Mucosa of rectum (tissue), 2 donors: ENCODE measurements at regions not wholly inside any gene's neighbourhood (a gene's known extent, or its start where the extent isn't known, plus 50 kb on each side); places are given as distances from the start of the nearest gene placed in this dataset.

Experiments
- H3K27ac ChIP-seq, 2 donors: one replicate each; pipeline ENCODE4 v1.7.0; 2013; ENCODE audit warnings: inconsistent platforms in 2 of 2, low read depth in 2 of 2, low read length in 2 of 2
- H3K27me3 ChIP-seq, 2 donors: one replicate each; pipeline ENCODE4 v1.7.0; 2013; ENCODE audit warnings: low read length in 2 of 2; ENCODE audit not compliant: control insufficient read depth in 2 of 2, insufficient read depth in 2 of 2
- H3K36me3 ChIP-seq, 2 donors: one replicate each; pipeline ENCODE4 v1.7.0; 2013; ENCODE audit warnings: low read length in 2 of 2; ENCODE audit not compliant: control insufficient read depth in 2 of 2, insufficient read depth in 2 of 2
- H3K4me1 ChIP-seq, 2 donors: one replicate each; pipeline ENCODE4 v1.7.0; 2013; ENCODE audit warnings: low read length in 2 of 2, mild to moderate bottlenecking in 1 of 2; ENCODE audit not compliant: control insufficient read depth in 2 of 2, insufficient read depth in 2 of 2
- H3K4me3 ChIP-seq, 2 donors: one replicate each; pipeline ENCODE4 v1.7.0; 2013; ENCODE audit warnings: low read length in 2 of 2
- H3K9ac ChIP-seq, 2 donors: one replicate each; pipeline ENCODE4 v1.7.0; 2013; ENCODE audit warnings: low read length in 2 of 2, low read depth in 1 of 2, mild to moderate bottlenecking in 1 of 2
- H3K9me3 ChIP-seq, 2 donors: one replicate each; pipeline ENCODE4 v1.7.0; 2013; ENCODE audit warnings: low read length in 2 of 2; ENCODE audit not compliant: control insufficient read depth in 2 of 2
- donor health status: healthy.
- donor health status: Normal muscosa, but diverticular disease.

GRCh38 chr4:137674066-137674465 lies 141.8 kb upstream of the PCDH18 start:
- Histone ChIP-seq H3K9me3 (no peaks in the 10 kb centered on the region), H3K36me3 (no peaks in the 10 kb centered on the region), H3K27me3 (no peaks in the 10 kb centered on the region), H3K4me1 (no peaks in the 10 kb centered on the region), H3K4me3 (no peak overlapping the region), H3K9ac (no peak overlapping the region), H3K27ac (no peak overlapping the region)

- Histone ChIP-seq H3K27ac (no peak overlapping the region), H3K9ac (no peak overlapping the region), H3K9me3 (no peaks in the 10 kb centered on the region), H3K4me3 (no peak overlapping the region), H3K36me3 (no peaks in the 10 kb centered on the region), H3K27me3 (no peaks in the 10 kb centered on the region), H3K4me1 (no peaks in the 10 kb centered on the region)
Observed at GRCh38 chr4:137668885-137669545, 136.7 kb upstream of the PCDH18 start.

GRCh38 chr4:137664416-137664815 lies 132.1 kb upstream of the PCDH18 start:
- Histone ChIP-seq H3K4me3 (no peak overlapping the region), H3K36me3 (no peaks in the 10 kb centered on the region), H3K9me3 (no peaks in the 10 kb centered on the region), H3K27me3 (no peaks in the 10 kb centered on the region), H3K9ac (no peak overlapping the region), H3K4me1 (no peaks in the 10 kb centered on the region), H3K27ac (peak overlapping the region in 1 of 2 donors; percentile 20)

- H3K36me3 ChIP-seq = no peaks in the 10 kb centered on the region
- no peaks in the 10 kb centered on the region for H3K27me3 ChIP-seq
- peak overlapping the region in 1 of 2 donors; percentile 20 for H3K27ac ChIP-seq
- no peak overlapping the region for H3K9ac ChIP-seq
- H3K4me3 ChIP-seq = no peak overlapping the region
- H3K4me1 ChIP-seq = no peaks in the 10 kb centered on the region
- H3K9me3 ChIP-seq = no peaks in the 10 kb centered on the region
Observed at GRCh38 chr4:137664046-137664387, 131.7 kb upstream of the PCDH18 start.

GRCh38 chr4:137663251-137664045 lies 131.2 kb upstream of the PCDH18 start:
- peak overlapping the region; percentile 7 to 29 for H3K27ac ChIP-seq
- no peaks in the 10 kb centered on the region for H3K27me3 ChIP-seq
- H3K36me3 ChIP-seq = no peaks in the 10 kb centered on the region
- no peak overlapping the region for H3K4me3 ChIP-seq
- no peaks in the 10 kb centered on the region for H3K4me1 ChIP-seq
- no peak overlapping the region for H3K9ac ChIP-seq
- no peaks in the 10 kb centered on the region for H3K9me3 ChIP-seq

GRCh38 chr4:137661693-137662092 lies 129.4 kb upstream of the PCDH18 start:
- Histone ChIP-seq H3K4me3 (no peak overlapping the region), H3K9ac (no peak overlapping the region), H3K36me3 (no peaks in the 10 kb centered on the region), H3K27me3 (no peaks in the 10 kb centered on the region), H3K4me1 (no peaks in the 10 kb centered on the region), H3K9me3 (no peaks in the 10 kb centered on the region), H3K27ac (no peak overlapping the region)

GRCh38 chr4:137660211-137660610 lies 127.9 kb upstream of the PCDH18 start:
- no peak overlapping the region for H3K27ac ChIP-seq
- no peaks in the 10 kb centered on the region for H3K4me1 ChIP-seq
- H3K36me3 ChIP-seq = no peaks in the 10 kb centered on the region
- H3K27me3 ChIP-seq = no peaks in the 10 kb centered on the region
- no peak overlapping the region for H3K9ac ChIP-seq
- no peak overlapping the region for H3K4me3 ChIP-seq
- H3K9me3 ChIP-seq = no peaks in the 10 kb centered on the region

GRCh38 chr4:137659431-137659830 lies 127.1 kb upstream of the PCDH18 start:
- H3K27ac ChIP-seq = no peak overlapping the region
- no peak overlapping the region for H3K9ac ChIP-seq
- H3K4me1 ChIP-seq = no peaks in the 10 kb centered on the region
- no peak overlapping the region for H3K4me3 ChIP-seq
- H3K27me3 ChIP-seq = no peaks in the 10 kb centered on the region
- H3K9me3 ChIP-seq = no peaks in the 10 kb centered on the region
- no peaks in the 10 kb centered on the region for H3K36me3 ChIP-seq

- H3K9me3 ChIP-seq = no peaks in the 10 kb centered on the region
Observed at GRCh38 chr4:137656661-137657060, 124.4 kb upstream of the PCDH18 start.

GRCh38 chr4:137655302-137655701 lies 123.0 kb upstream of the PCDH18 start:
- no peak overlapping the region for H3K27ac ChIP-seq
- H3K9me3 ChIP-seq = no peaks in the 10 kb centered on the region
- H3K4me3 ChIP-seq = no peak overlapping the region
- no peaks in the 10 kb centered on the region for H3K36me3 ChIP-seq
- no peaks in the 10 kb centered on the region for H3K27me3 ChIP-seq
- no peak overlapping the region for H3K9ac ChIP-seq
- no peaks in the 10 kb centered on the region for H3K4me1 ChIP-seq

More at GRCh38 chr4:137656661-137657060, 124.4 kb upstream of the PCDH18 start:
- Histone ChIP-seq H3K27ac (no peak overlapping the region), H3K27me3 (no peaks in the 10 kb centered on the region), H3K4me3 (no peak overlapping the region), H3K9ac (no peak overlapping the region), H3K4me1 (no peaks in the 10 kb centered on the region), H3K36me3 (no peaks in the 10 kb centered on the region)
